Ishikawa (cell line): ENCODE measurements at regions not wholly inside any gene's neighbourhood (a gene's known extent, or its start where the extent isn't known, plus 50 kb on each side); places are given as distances from the start of the nearest gene placed in this dataset.

Experiments used
- CEBPB ChIP-seq: IDR thresholded peaks from 2 replicates; pipeline ENCODE4 v1.6.1; 2012
- CREB1 ChIP-seq: IDR thresholded peaks from 2 replicates; pipeline ENCODE4 v1.6.1; 2012; ENCODE audit warnings: low read depth
- EGR1 ChIP-seq: IDR thresholded peaks from 2 replicates; pipeline ENCODE4 v1.6.1; 2012
- EP300 ChIP-seq: IDR thresholded peaks from 2 replicates; pipeline ENCODE4 v1.6.1; 2012; ENCODE audit warnings: borderline replicate concordance
- FOXM1 ChIP-seq: IDR thresholded peaks from 2 replicates; pipeline ENCODE4 v1.6.1; 2012; ENCODE audit warnings: low read depth, borderline replicate concordance
- NFIC ChIP-seq: IDR thresholded peaks from 2 replicates; pipeline ENCODE4 v1.6.1; 2012
- RAD21 ChIP-seq: IDR thresholded peaks from 2 replicates; pipeline ENCODE4 v1.6.1; 2012; ENCODE audit warnings: low read depth
- TAF1 ChIP-seq: IDR thresholded peaks from 2 replicates; pipeline ENCODE4 v1.6.1; 2012; ENCODE audit warnings: low read depth, mild to moderate bottlenecking
- TCF12 ChIP-seq: IDR thresholded peaks from 2 replicates; pipeline ENCODE4 v1.6.1; 2012; ENCODE audit warnings: low read depth
- TEAD4 ChIP-seq: IDR thresholded peaks from 2 replicates; pipeline ENCODE4 v1.6.1; 2012
- YY1 ChIP-seq: IDR thresholded peaks from 2 replicates; pipeline ENCODE4 v1.6.1; 2012; ENCODE audit warnings: low read depth
- ZBTB7A ChIP-seq: IDR thresholded peaks from 2 replicates; pipeline ENCODE4 v1.6.1; 2012; ENCODE audit warnings: low read depth
- TF ChIP-seq, protein P1 (sequence below): IDR thresholded peaks from 2 replicates; pipeline ENCODE4 v1.6.1; 2012; ENCODE audit warnings: low read depth, mild to moderate bottlenecking
- TF ChIP-seq, protein P2 (sequence below): IDR thresholded peaks from 2 replicates; pipeline ENCODE4 v1.6.1; 2012
- TF ChIP-seq, protein P3 (sequence below): IDR thresholded peaks from 2 replicates; pipeline ENCODE4 v1.6.1; 2012

DNA sequence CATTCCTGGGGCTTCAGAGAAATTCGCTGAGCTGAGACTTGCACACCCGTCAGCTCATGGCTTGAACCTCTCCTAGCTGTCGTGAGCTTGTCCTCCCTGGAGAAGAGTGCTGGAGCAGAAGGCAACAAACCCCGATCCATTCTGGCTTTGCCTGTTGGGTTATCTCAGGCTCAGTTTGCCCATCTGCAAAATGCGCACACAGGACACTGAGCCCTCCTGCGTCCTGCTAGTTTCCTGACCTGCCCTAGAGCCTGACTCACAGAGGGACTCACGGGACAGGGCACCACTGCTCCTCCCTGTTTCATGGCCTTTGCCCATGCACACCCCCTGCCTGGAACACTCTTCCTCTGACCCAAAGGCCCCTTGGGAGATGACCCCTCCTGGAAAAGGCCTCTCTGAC lies 365.0 kb downstream of the MN1 start:
- TF ChIP-seq, protein P1, sequence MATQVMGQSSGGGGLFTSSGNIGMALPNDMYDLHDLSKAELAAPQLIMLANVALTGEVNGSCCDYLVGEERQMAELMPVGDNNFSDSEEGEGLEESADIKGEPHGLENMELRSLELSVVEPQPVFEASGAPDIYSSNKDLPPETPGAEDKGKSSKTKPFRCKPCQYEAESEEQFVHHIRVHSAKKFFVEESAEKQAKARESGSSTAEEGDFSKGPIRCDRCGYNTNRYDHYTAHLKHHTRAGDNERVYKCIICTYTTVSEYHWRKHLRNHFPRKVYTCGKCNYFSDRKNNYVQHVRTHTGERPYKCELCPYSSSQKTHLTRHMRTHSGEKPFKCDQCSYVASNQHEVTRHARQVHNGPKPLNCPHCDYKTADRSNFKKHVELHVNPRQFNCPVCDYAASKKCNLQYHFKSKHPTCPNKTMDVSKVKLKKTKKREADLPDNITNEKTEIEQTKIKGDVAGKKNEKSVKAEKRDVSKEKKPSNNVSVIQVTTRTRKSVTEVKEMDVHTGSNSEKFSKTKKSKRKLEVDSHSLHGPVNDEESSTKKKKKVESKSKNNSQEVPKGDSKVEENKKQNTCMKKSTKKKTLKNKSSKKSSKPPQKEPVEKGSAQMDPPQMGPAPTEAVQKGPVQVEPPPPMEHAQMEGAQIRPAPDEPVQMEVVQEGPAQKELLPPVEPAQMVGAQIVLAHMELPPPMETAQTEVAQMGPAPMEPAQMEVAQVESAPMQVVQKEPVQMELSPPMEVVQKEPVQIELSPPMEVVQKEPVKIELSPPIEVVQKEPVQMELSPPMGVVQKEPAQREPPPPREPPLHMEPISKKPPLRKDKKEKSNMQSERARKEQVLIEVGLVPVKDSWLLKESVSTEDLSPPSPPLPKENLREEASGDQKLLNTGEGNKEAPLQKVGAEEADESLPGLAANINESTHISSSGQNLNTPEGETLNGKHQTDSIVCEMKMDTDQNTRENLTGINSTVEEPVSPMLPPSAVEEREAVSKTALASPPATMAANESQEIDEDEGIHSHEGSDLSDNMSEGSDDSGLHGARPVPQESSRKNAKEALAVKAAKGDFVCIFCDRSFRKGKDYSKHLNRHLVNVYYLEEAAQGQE: no peak
- TF ChIP-seq YY1: no peak
- no peak for TF ChIP-seq FOXM1
- TF ChIP-seq TCF12: no peak
- no peak for TF ChIP-seq EGR1
- no peak for TF ChIP-seq CEBPB
- TF ChIP-seq CREB1: no peak
- TF ChIP-seq, protein P2, sequence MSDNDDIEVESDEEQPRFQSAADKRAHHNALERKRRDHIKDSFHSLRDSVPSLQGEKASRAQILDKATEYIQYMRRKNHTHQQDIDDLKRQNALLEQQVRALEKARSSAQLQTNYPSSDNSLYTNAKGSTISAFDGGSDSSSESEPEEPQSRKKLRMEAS: no peak
- no peak for TF ChIP-seq TAF1
- TF ChIP-seq, protein P3, sequence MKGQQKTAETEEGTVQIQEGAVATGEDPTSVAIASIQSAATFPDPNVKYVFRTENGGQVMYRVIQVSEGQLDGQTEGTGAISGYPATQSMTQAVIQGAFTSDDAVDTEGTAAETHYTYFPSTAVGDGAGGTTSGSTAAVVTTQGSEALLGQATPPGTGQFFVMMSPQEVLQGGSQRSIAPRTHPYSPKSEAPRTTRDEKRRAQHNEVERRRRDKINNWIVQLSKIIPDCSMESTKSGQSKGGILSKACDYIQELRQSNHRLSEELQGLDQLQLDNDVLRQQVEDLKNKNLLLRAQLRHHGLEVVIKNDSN: no peak
- TF ChIP-seq RAD21: no peak
- no peak for TF ChIP-seq TEAD4
- no peak for TF ChIP-seq ZBTB7A
- no peak for TF ChIP-seq NFIC
- no peak for TF ChIP-seq EP300

DNA sequence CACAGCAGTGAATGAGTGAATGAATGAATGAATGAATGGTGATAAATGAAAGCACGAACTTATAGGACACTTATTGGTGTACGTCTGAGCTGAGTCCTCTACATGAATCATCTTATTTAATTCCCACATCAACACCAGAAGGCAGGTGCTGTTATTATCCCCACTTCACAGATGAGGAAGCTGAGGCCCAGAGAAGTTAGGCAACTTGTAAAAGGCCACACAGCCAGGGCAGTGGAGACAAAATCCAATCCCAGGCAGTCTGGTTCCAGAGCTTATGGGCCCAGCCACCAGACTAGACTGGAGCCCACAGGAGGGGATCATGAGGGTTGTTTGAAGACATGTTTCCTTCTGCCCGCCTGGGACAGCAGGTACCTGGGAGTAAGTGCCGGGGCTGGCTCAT lies 364.0 kb downstream of the MN1 start:
- TF ChIP-seq TAF1 (no peak), TEAD4 (no peak), YY1 (no peak), RAD21 (no peak), FOXM1 (no peak), ZBTB7A (no peak)

DNA sequence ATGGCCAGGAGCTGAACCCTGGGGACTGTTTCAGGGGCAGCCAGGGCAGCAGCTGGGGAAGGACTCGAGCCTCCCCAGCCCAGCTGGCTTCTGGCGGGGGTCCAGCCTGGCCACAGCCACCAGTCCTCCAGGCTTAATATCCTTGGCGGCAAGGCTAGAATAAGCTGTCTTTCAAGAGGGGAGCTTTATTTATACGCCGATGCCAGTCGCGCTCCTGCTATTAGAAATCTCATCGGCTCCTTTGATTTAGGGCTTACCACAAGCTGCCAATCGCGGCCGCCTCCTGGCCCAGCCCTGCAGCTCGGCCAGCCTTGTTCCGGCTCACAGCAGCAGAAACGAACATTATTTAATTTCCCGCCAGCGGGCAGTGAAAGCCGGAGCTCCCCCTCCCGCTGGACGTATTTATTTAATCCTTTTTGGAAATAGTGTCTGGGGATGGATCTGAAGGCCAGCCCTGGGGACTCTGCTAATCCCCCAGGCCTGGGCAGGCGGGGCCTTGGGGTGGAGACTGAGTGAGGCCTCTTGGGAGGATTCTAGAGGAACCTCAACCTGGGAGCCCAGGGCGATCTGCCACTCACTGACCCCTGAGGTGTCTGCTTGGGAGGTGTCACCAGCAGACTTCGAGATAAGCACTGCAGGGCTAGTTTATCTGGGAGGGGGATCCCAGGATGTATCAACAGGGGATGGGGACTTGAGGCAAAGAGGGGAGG lies 363.1 kb downstream of the MN1 start:
- TF ChIP-seq TAF1 (no peak), RAD21 (no peak), FOXM1 (no peak), ZBTB7A (no peak), EGR1 (no peak), TEAD4 (no peak), NFIC (no peak), CREB1 (no peak), YY1 (no peak), TCF12 (no peak), CEBPB (no peak), EP300 (no peak)
- TF ChIP-seq, protein P2: no peak
- TF ChIP-seq, protein P3: no peak
- TF ChIP-seq, protein P1: no peak

DNA sequence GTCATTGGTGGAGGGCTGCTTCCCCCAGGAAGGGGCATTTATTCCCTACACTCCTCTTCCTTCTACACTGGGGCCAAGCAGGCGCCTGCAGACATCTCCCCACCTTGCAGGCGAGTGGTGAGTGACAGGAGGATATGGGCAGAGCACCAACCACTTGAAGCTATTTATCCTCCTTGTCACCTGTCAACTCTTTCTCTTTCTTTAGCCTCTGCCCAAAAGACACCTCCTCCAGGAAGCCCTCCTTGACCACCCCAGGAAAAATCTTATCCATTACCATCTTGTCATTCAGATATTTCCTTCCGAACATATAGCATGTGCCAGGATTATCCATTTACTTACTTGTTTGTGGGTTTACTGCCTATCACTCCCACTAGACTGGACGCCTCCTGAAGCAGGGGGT lies 362.4 kb downstream of the MN1 start:
- TF ChIP-seq CEBPB (no peak), YY1 (no peak), TCF12 (no peak), EGR1 (no peak), ZBTB7A (no peak), TEAD4 (no peak), TAF1 (no peak)

DNA sequence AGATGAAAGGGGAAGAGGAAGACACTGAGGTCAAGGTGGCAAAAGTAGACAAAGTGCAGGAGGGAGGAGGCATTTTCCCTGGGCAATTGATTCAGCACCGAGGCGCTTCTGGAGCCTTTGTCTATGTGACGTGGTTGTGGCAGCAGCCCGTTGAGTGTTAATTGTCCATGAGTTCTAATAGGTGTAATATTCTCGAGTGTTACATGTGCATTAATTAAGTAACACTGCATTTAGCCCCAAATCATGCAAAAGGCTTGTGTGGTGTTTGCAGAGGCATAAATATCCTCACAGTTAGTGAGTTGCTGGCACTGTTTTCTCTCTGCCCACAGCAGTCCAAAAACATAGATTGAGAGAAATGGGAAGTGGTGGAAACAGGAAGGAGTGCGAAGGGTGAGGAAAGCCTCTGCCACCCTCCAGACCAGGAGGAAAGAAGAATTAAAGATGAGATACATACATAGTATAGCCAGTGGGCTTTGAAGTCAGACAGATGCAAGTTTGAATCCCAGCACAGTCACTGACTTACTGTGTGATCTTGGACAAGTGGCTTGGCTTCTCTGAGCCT lies 361.2 kb downstream of the MN1 start:
- TF ChIP-seq EP300 (no peak), CREB1 (no peak), TEAD4 (no peak), TCF12 (no peak), YY1 (no peak), TAF1 (no peak), ZBTB7A (no peak), CEBPB (no peak), RAD21 (no peak), EGR1 (no peak), FOXM1 (no peak), NFIC (no peak)
- TF ChIP-seq, protein P2: no peak
- TF ChIP-seq, protein P3: no peak
